Hepatocyte (in vitro differentiated cells): ENCODE measurements at regions not wholly inside any gene's neighbourhood (a gene's known extent, or its start where the extent isn't known, plus 50 kb on each side); places are given as distances from the start of the nearest gene placed in this dataset.

Source experiments
- DNase-seq: peaks from one replicate; pipeline ENCODE4 v3.0.0-alpha.2; 2016; ENCODE audit warnings: low spot score
- H2AFZ ChIP-seq: fragments of 200-600 bp; sonication (generic); 2 replicates; pipeline ENCODE4 v1.6.0; 2016; ENCODE audit warnings: antibody characterized with exemption, mild to moderate bottlenecking
- H3K27ac ChIP-seq: fragments of 200-600 bp; sonication (generic); 2 replicates; pipeline ENCODE4 v1.5.1; 2016; ENCODE audit warnings: mild to moderate bottlenecking
- H3K27me3 ChIP-seq: fragments of 200-600 bp; sonication (generic); 2 replicates; pipeline ENCODE4 v1.6.1; 2016
- H3K36me3 ChIP-seq: fragments of 200-600 bp; sonication (generic); replicated peaks from 2 replicates; pipeline ENCODE4 v1.5.1; 2016; ENCODE audit warnings: low read depth; ENCODE audit not compliant: insufficient read depth
- H3K4me1 ChIP-seq: fragments of 200-600 bp; sonication (generic); 2 replicates; pipeline ENCODE4 v1.5.1; 2016; ENCODE audit warnings: mild to moderate bottlenecking, moderate library complexity; ENCODE audit not compliant: insufficient read depth
- H3K4me2 ChIP-seq: fragments of 200-600 bp; sonication (generic); 2 replicates; pipeline ENCODE4 v1.6.0; 2016
- H3K4me3 ChIP-seq: fragments of 200-600 bp; sonication (generic); 2 replicates; pipeline ENCODE4 v1.5.1; 2016; ENCODE audit warnings: mild to moderate bottlenecking
- H3K79me2 ChIP-seq: fragments of 200-600 bp; sonication (generic); 2 replicates; pipeline ENCODE4 v1.6.0; 2017; ENCODE audit warnings: mild to moderate bottlenecking
- H3K9me2 ChIP-seq: fragments of 200-600 bp; sonication (generic); replicated peaks from 2 replicates; pipeline ENCODE4 v1.6.0; 2017; ENCODE audit warnings: mild to moderate bottlenecking; ENCODE audit not compliant: insufficient read depth
- H3K9me3 ChIP-seq: fragments of 200-600 bp; sonication (generic); 2 replicates; pipeline ENCODE4 v1.5.1; 2016; ENCODE audit warnings: low read depth, mild to moderate bottlenecking
- H4K20me1 ChIP-seq: fragments of 200-600 bp; sonication (generic); 2 replicates; pipeline ENCODE4 v1.6.0; 2016; ENCODE audit warnings: mild to moderate bottlenecking; ENCODE audit not compliant: insufficient read depth, poor library complexity, severe bottlenecking
- CTCF ChIP-seq: fragments of 200-600 bp; sonication (generic); IDR thresholded peaks from 2 replicates; pipeline ENCODE4 v1.5.1; 2016; ENCODE audit warnings: antibody characterized with exemption, mild to moderate bottlenecking; ENCODE audit not compliant: poor library complexity
- EZH2 ChIP-seq: fragments of 200-600 bp; sonication (generic); IDR thresholded peaks from 2 replicates; pipeline ENCODE4 v1.6.1; 2016; ENCODE audit warnings: antibody characterized with exemption, mild to moderate bottlenecking, borderline replicate concordance
- EZH2phosphoT487 ChIP-seq: fragments of 200-600 bp; sonication (generic); IDR thresholded peaks from one replicate; pipeline ENCODE4 v1.6.1; 2018; ENCODE audit warnings: antibody characterized with exemption, mild to moderate bottlenecking, low read depth, moderate library complexity; ENCODE audit not compliant: unreplicated experiment, severe bottlenecking
- WGBS: methylation state at CpG from one replicate; pipeline ENCODE4 v1.1.6; 2016; ENCODE audit warnings: low lambda C conversion rate; ENCODE audit errors: missing lambda C conversion rate; 5-methylcytosine and 5-hydroxymethylcytosine counted together

- H2AFZ ChIP-seq, result no peak overlapping the region
- no peaks in the 10 kb centered on the region for H3K36me3 ChIP-seq
- no peak overlapping the region for H3K4me3 ChIP-seq
- no peaks in the 10 kb centered on the region for H3K27me3 ChIP-seq
- H3K4me2 ChIP-seq, result no peak overlapping the region
- no peaks in the 10 kb centered on the region for H3K9me3 ChIP-seq
- no peaks in the 10 kb centered on the region for H4K20me1 ChIP-seq
- H3K27ac ChIP-seq, result no peak overlapping the region
- no peak for DNase-seq
- no peaks in the 10 kb centered on the region for H3K9me2 ChIP-seq
- TF ChIP-seq EZH2, result no peak
- no peak for TF ChIP-seq EZH2phosphoT487
- no peak for TF ChIP-seq CTCF
- H3K4me1 ChIP-seq, result peaks cover 3% of the 10 kb centered on the region
- H3K79me2 ChIP-seq, result no peaks in the 10 kb centered on the region
Observed at GRCh38 chr11:27771516-27771915, 71.3 kb upstream of the BDNF start.

- TF ChIP-seq EZH2phosphoT487, result no peak
- TF ChIP-seq CTCF, result no peak
- no peak for TF ChIP-seq EZH2
- Histone ChIP-seq H3K9me3 (no peaks in the 10 kb centered on the region), H3K9me2 (no peaks in the 10 kb centered on the region), H3K4me3 (no peak overlapping the region), H2AFZ (no peak overlapping the region), H3K4me2 (no peak overlapping the region), H3K27ac (peak overlapping the region; percentile 47), H3K36me3 (no peaks in the 10 kb centered on the region), H4K20me1 (no peaks in the 10 kb centered on the region), H3K79me2 (no peaks in the 10 kb centered on the region), H3K27me3 (no peaks in the 10 kb centered on the region), H3K4me1 (peaks cover 3% of the 10 kb centered on the region)
- WGBS, result 64% methylated on average over 4 of the region's 4 CpGs
- peak; percentile 58 for DNase-seq
Observed at GRCh38 chr11:27770576-27770975, 70.3 kb upstream of the BDNF start.

DNA sequence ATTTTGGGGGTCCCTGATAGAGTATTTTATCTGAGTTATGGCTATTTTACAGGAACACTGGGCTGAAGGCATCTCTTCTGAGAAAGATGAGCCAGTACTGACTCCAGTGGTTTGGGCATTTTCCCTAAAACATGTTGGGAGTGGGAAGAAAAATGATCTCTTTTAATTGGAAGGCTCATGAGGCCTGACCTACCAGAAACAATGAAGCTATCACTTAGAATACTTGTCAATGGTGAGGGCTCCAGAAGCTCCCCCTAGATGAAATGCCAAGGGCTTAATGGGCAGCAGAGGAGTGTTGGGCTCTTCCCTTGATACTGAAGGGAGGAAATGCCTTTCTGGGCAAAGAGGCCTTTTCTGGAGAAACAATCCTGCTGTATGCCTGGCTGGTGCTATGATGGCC lies 63.5 kb upstream of the BDNF start:
- no peak overlapping the region for H3K4me2 ChIP-seq

More for the DNA sequence above, 63.5 kb upstream of the BDNF start:
- TF ChIP-seq EZH2phosphoT487 (no peak), CTCF (no peak), EZH2 (no peak)
- H2AFZ ChIP-seq, result no peak overlapping the region
- peaks cover 5% of the 10 kb centered on the region for H3K27me3 ChIP-seq
- H3K4me1 ChIP-seq, result no peaks in the 10 kb centered on the region
- H4K20me1 ChIP-seq, result no peaks in the 10 kb centered on the region
- no peaks in the 10 kb centered on the region for H3K9me2 ChIP-seq
- no peak for DNase-seq
- H3K36me3 ChIP-seq, result no peaks in the 10 kb centered on the region
- H3K27ac ChIP-seq, result no peak overlapping the region
- H3K9me3 ChIP-seq, result no peaks in the 10 kb centered on the region
- H3K79me2 ChIP-seq, result no peaks in the 10 kb centered on the region
- no peak overlapping the region for H3K4me3 ChIP-seq
